Fibroblast of the aortic adventitia (primary cell): ENCODE measurements at regions not wholly inside any gene's neighbourhood (a gene's known extent, or its start where the extent isn't known, plus 50 kb on each side); places are given as distances from the start of the nearest gene placed in this dataset.

Experiments used
- DNase-seq: peaks from one replicate; pipeline ENCODE4 v3.0.0-alpha.2; 2010; ENCODE audit warnings: low read depth
- H3K4me3 ChIP-seq: 2 replicates; pipeline ENCODE4 v1.5.1; 2011; ENCODE audit warnings: low read depth, mild to moderate bottlenecking, control low read depth, low read length, moderate library complexity
- TF ChIP-seq, protein P1 (sequence below): IDR thresholded peaks from 2 replicates; pipeline ENCODE4 v1.5.1; 2011; ENCODE audit warnings: mild to moderate bottlenecking, low read length, control low read depth, inconsistent platforms; ENCODE audit not compliant: insufficient read depth

GRCh38 chr5:93874491-93874890 lies 133.1 kb upstream of the POU5F2 start:
- H3K4me3 ChIP-seq = no peak overlapping the region
- TF ChIP-seq, protein P1, sequence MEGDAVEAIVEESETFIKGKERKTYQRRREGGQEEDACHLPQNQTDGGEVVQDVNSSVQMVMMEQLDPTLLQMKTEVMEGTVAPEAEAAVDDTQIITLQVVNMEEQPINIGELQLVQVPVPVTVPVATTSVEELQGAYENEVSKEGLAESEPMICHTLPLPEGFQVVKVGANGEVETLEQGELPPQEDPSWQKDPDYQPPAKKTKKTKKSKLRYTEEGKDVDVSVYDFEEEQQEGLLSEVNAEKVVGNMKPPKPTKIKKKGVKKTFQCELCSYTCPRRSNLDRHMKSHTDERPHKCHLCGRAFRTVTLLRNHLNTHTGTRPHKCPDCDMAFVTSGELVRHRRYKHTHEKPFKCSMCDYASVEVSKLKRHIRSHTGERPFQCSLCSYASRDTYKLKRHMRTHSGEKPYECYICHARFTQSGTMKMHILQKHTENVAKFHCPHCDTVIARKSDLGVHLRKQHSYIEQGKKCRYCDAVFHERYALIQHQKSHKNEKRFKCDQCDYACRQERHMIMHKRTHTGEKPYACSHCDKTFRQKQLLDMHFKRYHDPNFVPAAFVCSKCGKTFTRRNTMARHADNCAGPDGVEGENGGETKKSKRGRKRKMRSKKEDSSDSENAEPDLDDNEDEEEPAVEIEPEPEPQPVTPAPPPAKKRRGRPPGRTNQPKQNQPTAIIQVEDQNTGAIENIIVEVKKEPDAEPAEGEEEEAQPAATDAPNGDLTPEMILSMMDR = no peak
- DNase-seq = no peak

DNA sequence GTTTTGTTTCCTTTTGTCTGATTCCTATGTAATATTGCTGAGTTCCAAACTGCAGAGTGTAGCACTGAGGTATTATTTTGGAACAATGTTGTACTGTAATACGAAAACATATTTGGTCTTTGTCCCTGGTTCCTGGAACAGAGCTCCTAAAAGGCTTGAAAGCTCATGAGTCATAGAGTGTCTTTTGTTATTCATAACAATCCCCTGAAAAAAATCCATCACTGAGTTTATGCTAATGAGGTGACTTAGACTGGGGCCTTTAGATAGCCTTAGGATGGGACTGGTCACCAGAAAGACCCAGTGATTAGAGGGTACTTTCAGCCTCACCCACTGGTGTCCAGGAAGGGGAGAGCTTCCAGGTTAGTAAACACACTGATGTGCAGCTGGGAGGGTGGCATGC lies 132.7 kb upstream of the POU5F2 start:
- TF ChIP-seq, protein P1 = no peak
- peak; percentile 66 for DNase-seq
- no peak overlapping the region for H3K4me3 ChIP-seq

DNA sequence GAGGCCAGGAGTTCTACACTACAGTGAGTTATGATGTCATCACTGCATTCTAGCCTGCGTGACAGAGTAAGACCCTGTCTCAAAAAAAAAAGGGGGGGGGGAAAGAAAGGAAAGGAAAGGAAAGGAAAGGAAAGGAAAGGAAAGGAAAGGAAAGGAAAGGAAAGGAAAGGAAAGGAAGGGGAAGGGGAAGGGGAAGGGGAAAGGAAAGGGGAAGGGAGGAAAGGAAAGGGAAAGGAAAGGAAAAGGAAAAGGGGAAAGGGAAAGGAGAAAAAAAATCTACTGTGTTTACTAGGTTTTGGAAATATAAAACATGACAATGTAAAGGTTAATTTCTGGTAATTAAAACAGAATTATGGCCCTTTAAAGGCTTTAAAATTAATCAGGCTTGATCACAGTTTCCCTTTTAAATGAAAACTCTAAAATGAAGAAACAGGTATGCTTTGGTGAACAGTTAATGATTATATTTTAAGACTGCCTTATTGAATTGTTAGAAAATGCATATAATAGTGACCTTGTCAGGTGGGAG lies 131.9 kb upstream of the POU5F2 start:
- no peak for DNase-seq
- TF ChIP-seq, protein P1 = no peak
- H3K4me3 ChIP-seq = no peak overlapping the region

DNA sequence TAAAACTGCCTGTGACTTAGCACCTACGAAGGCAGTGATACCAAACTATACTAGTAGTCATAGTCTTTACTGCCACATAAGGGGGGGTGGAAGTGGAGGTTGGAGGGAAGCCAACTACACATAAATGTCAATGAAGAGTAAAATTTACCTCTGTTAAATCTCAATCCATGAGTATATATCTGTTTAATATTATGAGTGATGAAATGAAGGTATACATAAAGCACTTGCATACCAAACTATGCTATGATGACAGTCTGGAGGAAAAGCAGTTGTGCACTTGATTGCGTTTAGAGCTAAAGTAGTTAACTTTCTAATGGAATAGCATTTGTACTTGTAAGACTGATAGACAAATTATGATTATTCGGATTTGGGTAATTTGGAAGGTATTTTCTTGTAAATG lies 129.2 kb upstream of the POU5F2 start:
- no peak overlapping the region for H3K4me3 ChIP-seq
- no peak for DNase-seq
- TF ChIP-seq, protein P1 = no peak

DNA sequence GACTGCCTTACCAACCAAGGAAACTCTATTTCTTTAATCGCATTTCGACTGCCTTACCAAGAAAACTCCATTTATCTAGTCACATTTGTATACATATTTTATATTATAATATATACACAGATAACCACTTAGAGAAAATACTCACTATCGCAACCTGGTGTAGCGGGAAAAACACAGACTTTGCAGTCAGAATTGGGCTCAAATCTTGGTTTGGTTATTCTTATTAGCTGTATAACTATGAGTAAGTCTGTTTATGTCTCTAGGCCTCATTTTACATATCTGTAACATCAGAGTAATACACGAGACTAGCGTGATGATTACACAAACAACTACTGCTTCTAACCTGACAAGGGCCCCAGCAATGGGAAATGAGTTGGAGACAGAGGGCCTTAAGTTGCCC lies 127.5 kb upstream of the POU5F2 start:
- no peak for DNase-seq
- no peak overlapping the region for H3K4me3 ChIP-seq
- TF ChIP-seq, protein P1 = no peak

GRCh38 chr5:93850311-93850710 lies 108.9 kb upstream of the POU5F2 start:
- no peak overlapping the region for H3K4me3 ChIP-seq
- no peak for DNase-seq
- TF ChIP-seq, protein P1 = no peak

DNA sequence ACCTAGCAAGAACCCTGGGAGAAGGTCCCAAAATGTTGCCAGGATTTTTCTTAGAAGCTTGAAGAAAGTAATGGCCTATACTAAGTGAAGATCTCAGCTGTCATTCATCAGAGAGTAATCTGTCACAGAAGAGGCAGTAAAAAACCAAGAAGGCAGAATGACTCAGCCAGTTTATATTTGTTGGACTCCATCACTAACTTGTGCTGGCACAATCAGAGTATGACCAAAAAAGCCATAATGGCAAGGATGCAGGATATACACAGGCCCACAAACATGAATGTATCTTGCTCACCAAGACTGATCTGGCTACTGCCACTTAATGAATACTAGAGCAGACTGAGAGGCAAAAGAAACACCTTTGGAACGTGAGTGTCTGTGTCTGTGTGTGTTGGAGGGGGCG lies 104.0 kb upstream of the POU5F2 start:
- H3K4me3 ChIP-seq = no peak overlapping the region
- TF ChIP-seq, protein P1 = no peak
- no peak for DNase-seq
